IgD-negative memory B cell (primary cell): ENCODE measurements at regions not wholly inside any gene's neighbourhood (a gene's known extent, or its start where the extent isn't known, plus 50 kb on each side); places are given as distances from the start of the nearest gene placed in this dataset.
"Not testable (repeated sequence)": the region's sequence is repeated elsewhere in the genome, so short reads cannot be mapped to it uniquely, and the experiment has no call there.

ENCODE experiments used
- H3K27ac Mint-ChIP-seq, 3 donors: one replicate each; pipeline ENCODE4 v1.8.0; 2020 to 2022; ENCODE audit warnings: mild to moderate bottlenecking in 3 of 3, mixed read lengths in 3 of 3, moderate library complexity in 1 of 3
- H3K27me3 Mint-ChIP-seq: one replicate; pipeline ENCODE4 v1.8.0; 2021; ENCODE audit warnings: mixed read lengths
- H3K36me3 Mint-ChIP-seq: one replicate; pipeline ENCODE4 v1.8.0; 2020; ENCODE audit warnings: mild to moderate bottlenecking, mixed read lengths
- H3K4me1 Mint-ChIP-seq, 3 donors: one replicate each; pipeline ENCODE4 v1.8.0; 2020 to 2022; ENCODE audit warnings: mixed read lengths in 3 of 3, mild to moderate bottlenecking in 1 of 3
- H3K4me3 Mint-ChIP-seq, 4 donors: one replicate each; pipeline ENCODE4 v1.8.0; 2020 to 2022; ENCODE audit warnings: mild to moderate bottlenecking in 4 of 4, mixed read lengths in 4 of 4, moderate library complexity in 3 of 4
- H3K9me3 Mint-ChIP-seq, 3 donors: one replicate each; pipeline ENCODE4 v1.8.0; 2020 to 2021; ENCODE audit warnings: mixed read lengths in 3 of 3, mild to moderate bottlenecking in 1 of 3

GRCh38 chr5:58012801-58013315 is 447.0 kb downstream of the PLK2 start:
- Mint-ChIP-seq H3K27ac (no peak overlapping the region), H3K9me3 (no peaks in the 10 kb centered on the region), H3K27me3 (peaks cover 1% of the 10 kb centered on the region), H3K36me3 (no peaks in the 10 kb centered on the region), H3K4me1 (peaks cover 0 to 2% (median 0%) of the 10 kb centered on the region in 3 donors), H3K4me3 (no peak overlapping the region)

- peaks cover 1% of the 10 kb centered on the region for H3K27me3 Mint-ChIP-seq
- no peaks in the 10 kb centered on the region for H3K36me3 Mint-ChIP-seq
- H3K4me3 Mint-ChIP-seq = no peak overlapping the region
- H3K4me1 Mint-ChIP-seq = peaks cover 0 to 2% (median 0%) of the 10 kb centered on the region in 3 donors
- no peak overlapping the region for H3K27ac Mint-ChIP-seq
- H3K9me3 Mint-ChIP-seq = no peaks in the 10 kb centered on the region
Observed at GRCh38 chr5:58012102-58012501, 447.8 kb downstream of the PLK2 start.

- peaks cover 0 to 2% (median 0%) of the 10 kb centered on the region in 3 donors for H3K4me1 Mint-ChIP-seq
- H3K4me3 Mint-ChIP-seq = no peak overlapping the region
- peaks cover 1% of the 10 kb centered on the region for H3K27me3 Mint-ChIP-seq
- H3K36me3 Mint-ChIP-seq = no peaks in the 10 kb centered on the region
- no peaks in the 10 kb centered on the region for H3K9me3 Mint-ChIP-seq
- H3K27ac Mint-ChIP-seq = no peak overlapping the region
Observed at GRCh38 chr5:58011301-58011700, 448.6 kb downstream of the PLK2 start.

- H3K36me3 Mint-ChIP-seq = no peaks in the 10 kb centered on the region
- H3K4me1 Mint-ChIP-seq = peaks cover 0 to 2% (median 0%) of the 10 kb centered on the region in 3 donors
- peaks cover 1% of the 10 kb centered on the region for H3K27me3 Mint-ChIP-seq
- H3K27ac Mint-ChIP-seq = no peak overlapping the region
- H3K4me3 Mint-ChIP-seq = no peak overlapping the region
- no peaks in the 10 kb centered on the region for H3K9me3 Mint-ChIP-seq
Observed at GRCh38 chr5:58009754-58010153, 450.1 kb downstream of the PLK2 start.

- peaks cover 0 to 4% (median 0%) of the 10 kb centered on the region in 3 donors for H3K9me3 Mint-ChIP-seq
- H3K4me1 Mint-ChIP-seq = no peaks in the 10 kb centered on the region
- no peaks in the 10 kb centered on the region for H3K36me3 Mint-ChIP-seq
- H3K27ac Mint-ChIP-seq = no peak overlapping the region
- no peak overlapping the region for H3K4me3 Mint-ChIP-seq
- H3K27me3 Mint-ChIP-seq = no peaks in the 10 kb centered on the region
Observed at GRCh38 chr5:58002323-58002722, 457.6 kb downstream of the PLK2 start.

GRCh38 chr5:57993866-57994265 is 466.0 kb downstream of the PLK2 start:
- Mint-ChIP-seq H3K4me1 (no peaks in the 10 kb centered on the region), H3K27me3 (peaks cover 1% of the 10 kb centered on the region), H3K4me3 (no peak overlapping the region), H3K27ac (no peak overlapping the region), H3K9me3 (no peaks in the 10 kb centered on the region), H3K36me3 (no peaks in the 10 kb centered on the region)

- no peaks in the 10 kb centered on the region for H3K27me3 Mint-ChIP-seq
- H3K9me3 Mint-ChIP-seq = no peaks in the 10 kb centered on the region
- H3K4me1 Mint-ChIP-seq = no peaks in the 10 kb centered on the region
- no peak overlapping the region for H3K4me3 Mint-ChIP-seq
- no peaks in the 10 kb centered on the region for H3K36me3 Mint-ChIP-seq
- no peak overlapping the region for H3K27ac Mint-ChIP-seq
Observed at GRCh38 chr5:57989378-57989777, 470.5 kb downstream of the PLK2 start.

- Mint-ChIP-seq H3K27ac (no peak overlapping the region), H3K4me1 (no peaks in the 10 kb centered on the region), H3K9me3 (no peaks in the 10 kb centered on the region), H3K4me3 (no peak overlapping the region), H3K36me3 (no peaks in the 10 kb centered on the region), H3K27me3 (no peaks in the 10 kb centered on the region)
Observed at GRCh38 chr5:57988813-57989212, 471.1 kb downstream of the PLK2 start.

- Mint-ChIP-seq H3K27me3 (no peaks in the 10 kb centered on the region), H3K4me3 (no peak overlapping the region), H3K27ac (no peak overlapping the region), H3K4me1 (no peaks in the 10 kb centered on the region), H3K9me3 (no peaks in the 10 kb centered on the region), H3K36me3 (no peaks in the 10 kb centered on the region)
Observed at GRCh38 chr5:57987552-57987951, 472.3 kb downstream of the PLK2 start.

- H3K27ac Mint-ChIP-seq = no peak overlapping the region
- no peak overlapping the region for H3K4me3 Mint-ChIP-seq
- no peaks in the 10 kb centered on the region for H3K27me3 Mint-ChIP-seq
- no peaks in the 10 kb centered on the region for H3K9me3 Mint-ChIP-seq
- H3K36me3 Mint-ChIP-seq = no peaks in the 10 kb centered on the region
- no peaks in the 10 kb centered on the region for H3K4me1 Mint-ChIP-seq
Observed at GRCh38 chr5:57986761-57987341, 473.0 kb downstream of the PLK2 start.

GRCh38 chr5:57983426-57983825 is 476.5 kb downstream of the PLK2 start:
- Mint-ChIP-seq H3K27me3 (no peaks in the 10 kb centered on the region), H3K36me3 (no peaks in the 10 kb centered on the region), H3K4me1 (no peaks in the 10 kb centered on the region), H3K4me3 (no peak overlapping the region), H3K27ac (no peak overlapping the region), H3K9me3 (no peaks in the 10 kb centered on the region)

GRCh38 chr5:57979671-57980070 is 480.2 kb downstream of the PLK2 start:
- Mint-ChIP-seq H3K36me3 (no peaks in the 10 kb centered on the region), H3K9me3 (peaks cover 0 to 3% (median 3%) of the 10 kb centered on the region in 3 donors), H3K4me1 (no peaks in the 10 kb centered on the region)

GRCh38 chr5:57976506-57976905 is 483.4 kb downstream of the PLK2 start:
- Mint-ChIP-seq H3K36me3 (no peaks in the 10 kb centered on the region), H3K4me1 (no peaks in the 10 kb centered on the region), H3K9me3 (peaks cover 1 to 3% (median 3%) of the 10 kb centered on the region in 3 donors), H3K4me3 (no peak overlapping the region), H3K27me3 (no peaks in the 10 kb centered on the region), H3K27ac (no peak overlapping the region)

More at GRCh38 chr5:57979671-57980070, 480.2 kb downstream of the PLK2 start:
- Mint-ChIP-seq H3K27ac (no peak overlapping the region), H3K4me3 (no peak overlapping the region), H3K27me3 (no peaks in the 10 kb centered on the region)

GRCh38 chr5:57972099-57972498 is 487.8 kb downstream of the PLK2 start:
- H3K4me3 Mint-ChIP-seq, H3K4me1 Mint-ChIP-seq, H3K9me3 Mint-ChIP-seq, H3K36me3 Mint-ChIP-seq, H3K27me3 Mint-ChIP-seq, H3K27ac Mint-ChIP-seq: not testable (repeated sequence)

GRCh38 chr5:57960569-57960968 is 478.0 kb upstream of the ACTBL2 start:
- peaks cover 3% of the 10 kb centered on the region for H3K27me3 Mint-ChIP-seq
- H3K27ac Mint-ChIP-seq = no peak overlapping the region
- H3K4me1 Mint-ChIP-seq = no peaks in the 10 kb centered on the region
- H3K4me3 Mint-ChIP-seq = no peak overlapping the region
- peaks cover 2% of the 10 kb centered on the region for H3K36me3 Mint-ChIP-seq
- peaks cover 0 to 12% (median 7%) of the 10 kb centered on the region in 3 donors for H3K9me3 Mint-ChIP-seq

GRCh38 chr5:57956636-57957035 is 474.0 kb upstream of the ACTBL2 start:
- Mint-ChIP-seq H3K4me3 (no peak overlapping the region), H3K4me1 (no peaks in the 10 kb centered on the region), H3K36me3 (no peaks in the 10 kb centered on the region), H3K27ac (no peak overlapping the region), H3K9me3 (peaks cover 0 to 3% (median 0%) of the 10 kb centered on the region in 3 donors), H3K27me3 (peaks cover 4% of the 10 kb centered on the region)
